Rectal smooth muscle tissue (tissue), 1 donor: ENCODE measurements at regions not wholly inside any gene's neighbourhood (a gene's known extent, or its start where the extent isn't known, plus 50 kb on each side); places are given as distances from the start of the nearest gene placed in this dataset.
"Not testable (repeated sequence)": the region's sequence is repeated elsewhere in the genome, so short reads cannot be mapped to it uniquely, and the experiment has no call there.

Source experiments
- H3K27ac ChIP-seq: one replicate; pipeline ENCODE4 v1.7.0; 2013; ENCODE audit warnings: low read depth, low read length, inconsistent platforms
- H3K27me3 ChIP-seq: one replicate; pipeline ENCODE4 v1.7.0; 2013; ENCODE audit warnings: low read length; ENCODE audit not compliant: control insufficient read depth, insufficient read depth
- H3K36me3 ChIP-seq: one replicate; pipeline ENCODE4 v1.7.0; 2013; ENCODE audit warnings: low read length; ENCODE audit not compliant: control insufficient read depth, insufficient read depth
- H3K4me1 ChIP-seq: one replicate; pipeline ENCODE4 v1.7.0; 2013; ENCODE audit warnings: low read length; ENCODE audit not compliant: control insufficient read depth, insufficient read depth
- H3K4me3 ChIP-seq: one replicate; pipeline ENCODE4 v1.7.0; 2013; ENCODE audit warnings: low read length
- H3K9ac ChIP-seq: one replicate; pipeline ENCODE4 v1.7.0; 2013; ENCODE audit warnings: low read length

- H3K9ac ChIP-seq: no peak overlapping the region
- no peaks in the 10 kb centered on the region for H3K4me1 ChIP-seq
- H3K27me3 ChIP-seq: no peaks in the 10 kb centered on the region
- H3K27ac ChIP-seq: no peak overlapping the region
- H3K4me3 ChIP-seq: no peak overlapping the region
- H3K36me3 ChIP-seq: no peaks in the 10 kb centered on the region
Measured at GRCh38 chr4:15168759-15169158, 166.5 kb downstream of the CPEB2 start.

DNA sequence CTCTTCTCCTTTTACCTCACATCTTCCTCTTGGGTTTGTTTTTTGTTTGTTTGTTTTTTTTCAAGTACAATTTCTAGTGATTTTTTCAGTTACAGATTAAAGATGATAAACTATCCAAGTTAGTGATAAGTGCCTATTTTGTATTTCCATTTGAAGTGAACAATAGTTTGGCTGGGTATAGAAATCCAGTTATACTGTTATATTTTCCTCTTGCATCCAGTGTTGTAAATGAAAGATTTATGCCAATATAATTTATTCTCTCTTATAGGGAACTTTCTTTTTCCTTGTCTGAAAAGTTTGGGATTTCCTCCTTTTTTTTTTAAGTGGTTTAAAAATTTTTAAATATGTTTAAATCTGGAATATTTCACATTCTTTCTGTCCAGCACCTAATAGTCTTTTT lies 169.4 kb downstream of the CPEB2 start:
- Histone ChIP-seq H3K27ac (no peak overlapping the region), H3K4me1 (no peaks in the 10 kb centered on the region)

GRCh38 chr4:15173251-15173650 lies 171.0 kb downstream of the CPEB2 start:
- H3K9ac ChIP-seq: no peak overlapping the region
- no peak overlapping the region for H3K27ac ChIP-seq
- H3K4me3 ChIP-seq: no peak overlapping the region
- no peaks in the 10 kb centered on the region for H3K27me3 ChIP-seq
- H3K4me1 ChIP-seq: no peaks in the 10 kb centered on the region
- H3K36me3 ChIP-seq: no peaks in the 10 kb centered on the region

More for the DNA sequence above, 169.4 kb downstream of the CPEB2 start:
- no peak overlapping the region for H3K4me3 ChIP-seq
- no peaks in the 10 kb centered on the region for H3K36me3 ChIP-seq
- H3K9ac ChIP-seq: no peak overlapping the region
- no peaks in the 10 kb centered on the region for H3K27me3 ChIP-seq

- H3K27me3 ChIP-seq, H3K9ac ChIP-seq, H3K36me3 ChIP-seq, H3K27ac ChIP-seq, H3K4me3 ChIP-seq, H3K4me1 ChIP-seq: not testable (repeated sequence)
Measured at GRCh38 chr4:15174168-15174567, 171.9 kb downstream of the CPEB2 start.

DNA sequence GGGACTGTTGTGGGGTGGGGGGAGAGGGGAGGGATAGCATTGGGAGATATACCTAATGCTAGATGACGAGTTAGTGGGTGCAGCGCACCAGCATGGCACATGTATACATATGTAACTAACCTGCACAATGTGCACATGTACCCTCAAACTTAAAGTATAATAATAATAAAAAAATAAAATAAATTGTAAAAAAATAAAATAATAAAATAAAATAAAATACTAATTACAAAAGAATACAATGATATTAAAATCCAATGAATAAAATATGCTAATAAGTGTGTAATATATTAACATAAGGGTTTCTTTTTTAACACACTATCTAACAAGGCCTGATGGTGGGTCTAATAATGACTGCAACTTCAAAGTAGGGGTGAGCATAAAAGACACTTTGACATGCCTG lies 177.6 kb downstream of the CPEB2 start:
- not testable (repeated sequence) for H3K27ac ChIP-seq, H3K27me3 ChIP-seq, H3K36me3 ChIP-seq, H3K9ac ChIP-seq, H3K4me3 ChIP-seq, H3K4me1 ChIP-seq

DNA sequence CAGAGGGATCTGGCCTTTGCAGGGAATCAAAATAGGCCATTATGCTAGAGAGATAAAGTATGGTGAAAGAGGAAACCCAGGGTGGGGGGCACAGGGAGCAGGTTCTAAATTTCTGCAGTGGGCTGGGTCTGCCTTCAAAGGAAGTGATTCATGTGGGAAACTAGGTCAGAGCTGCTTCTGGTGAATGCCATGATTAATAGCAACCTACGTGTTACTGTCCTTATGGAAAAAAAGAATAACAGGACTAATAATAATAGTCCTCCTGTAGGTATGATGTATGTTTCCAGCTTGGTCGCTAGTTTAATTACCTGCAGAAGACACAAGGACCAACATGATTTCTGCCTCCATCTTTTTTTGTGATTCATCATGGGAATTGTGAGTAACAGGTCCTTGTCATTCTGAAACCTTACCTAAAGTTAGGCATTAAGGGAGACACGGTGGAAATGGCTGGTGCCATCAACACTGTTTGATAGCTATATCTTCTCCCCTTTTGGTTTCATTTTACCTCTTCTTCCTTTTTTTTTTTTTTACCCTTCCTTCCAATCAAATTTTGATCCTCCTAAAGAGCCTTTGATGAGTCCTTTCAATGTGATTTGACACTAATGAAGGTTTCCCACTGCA lies 180.4 kb downstream of the CPEB2 start:
- no peaks in the 10 kb centered on the region for H3K4me1 ChIP-seq
- H3K27ac ChIP-seq: no peak overlapping the region
- no peak overlapping the region for H3K4me3 ChIP-seq
- no peak overlapping the region for H3K9ac ChIP-seq
- no peaks in the 10 kb centered on the region for H3K36me3 ChIP-seq
- H3K27me3 ChIP-seq: no peaks in the 10 kb centered on the region

DNA sequence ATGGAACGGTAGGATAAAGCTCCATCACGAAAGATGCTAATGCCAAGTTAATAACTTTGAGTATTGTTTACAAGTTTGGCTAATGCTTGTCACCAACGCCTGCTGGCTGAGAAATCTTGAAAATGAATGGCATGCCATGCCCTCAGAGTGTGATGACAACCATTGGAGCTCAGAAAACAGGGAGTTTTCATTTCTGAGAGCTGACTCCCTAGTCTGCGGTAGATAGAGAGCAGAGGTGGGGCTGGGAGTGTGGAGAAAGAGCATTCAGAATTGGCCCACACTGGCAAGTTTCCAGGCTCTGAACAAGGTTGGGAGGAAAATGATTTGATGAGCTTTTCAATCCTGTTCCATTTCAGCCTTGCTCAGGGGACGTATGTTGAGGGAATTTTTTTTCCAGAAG lies 183.9 kb downstream of the CPEB2 start:
- Histone ChIP-seq H3K4me3 (no peak overlapping the region), H3K27me3 (no peaks in the 10 kb centered on the region), H3K4me1 (no peaks in the 10 kb centered on the region), H3K9ac (no peak overlapping the region), H3K27ac (no peak overlapping the region), H3K36me3 (no peaks in the 10 kb centered on the region)

DNA sequence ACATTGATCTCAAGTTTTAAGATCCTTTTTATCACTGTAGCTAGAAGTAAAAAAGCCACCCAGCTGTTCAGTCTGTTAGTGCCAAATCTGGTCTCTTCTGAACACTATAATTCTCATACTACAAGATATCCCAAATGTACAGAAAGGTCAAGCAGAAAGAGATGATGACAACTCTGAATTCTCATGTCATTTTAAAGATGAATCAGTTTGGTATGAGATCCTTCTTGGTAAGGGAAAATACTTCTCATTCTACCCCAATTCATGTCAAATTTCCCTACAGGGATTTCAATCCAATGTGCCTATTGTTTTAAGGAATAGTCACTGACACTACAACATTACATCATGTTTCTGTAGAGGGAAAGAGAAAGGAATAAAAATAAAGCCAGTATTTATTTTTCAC lies 184.5 kb downstream of the CPEB2 start:
- H3K27ac ChIP-seq: no peak overlapping the region
- no peaks in the 10 kb centered on the region for H3K4me1 ChIP-seq
- H3K27me3 ChIP-seq: no peaks in the 10 kb centered on the region
- H3K36me3 ChIP-seq: no peaks in the 10 kb centered on the region
- H3K4me3 ChIP-seq: no peak overlapping the region
- H3K9ac ChIP-seq: no peak overlapping the region

DNA sequence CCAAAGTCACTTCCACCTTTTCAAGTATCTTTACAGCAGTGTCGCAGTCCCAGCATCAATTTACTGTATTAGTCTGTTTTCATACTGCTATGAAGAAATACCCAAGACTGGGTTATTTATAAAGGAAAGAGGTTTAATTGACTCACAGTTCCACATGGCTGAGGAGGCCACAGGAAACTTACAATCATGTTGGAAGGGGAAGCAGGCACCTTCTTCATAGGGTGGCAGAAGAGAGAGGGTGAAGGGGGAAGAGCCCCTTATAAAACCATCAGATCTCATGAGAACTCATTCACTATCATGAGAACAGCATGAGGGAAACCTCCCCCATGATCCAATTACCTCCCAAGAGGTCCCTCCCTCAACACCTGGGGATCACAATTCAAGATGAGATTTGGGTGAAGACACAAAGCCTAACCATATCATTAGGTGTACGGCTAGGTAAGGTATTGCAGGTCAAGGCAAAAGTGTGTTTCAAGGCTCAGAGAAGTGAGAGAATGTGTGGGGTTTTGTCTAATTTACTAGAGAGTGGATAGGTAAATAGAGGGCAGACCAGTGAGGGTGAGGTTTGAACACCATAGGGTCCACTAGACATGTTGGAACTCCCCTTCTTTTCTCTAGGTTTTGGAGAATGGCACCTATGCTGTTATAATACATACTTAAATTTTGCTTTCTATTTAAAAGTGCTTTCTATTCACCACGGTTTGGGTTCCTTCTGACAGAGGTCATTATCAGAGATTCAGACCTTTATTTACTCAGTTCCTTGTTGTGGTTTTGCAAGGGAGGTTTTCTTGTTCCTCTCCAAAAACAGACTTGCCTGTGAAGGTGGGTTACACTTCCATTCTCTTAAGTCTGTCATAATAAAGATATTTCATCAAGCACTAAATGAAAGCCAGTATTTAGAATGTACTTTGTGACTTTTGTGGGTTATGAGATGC lies 186.6 kb downstream of the CPEB2 start:
- Histone ChIP-seq H3K4me1 (no peaks in the 10 kb centered on the region), H3K9ac (no peak overlapping the region), H3K36me3 (no peaks in the 10 kb centered on the region), H3K27me3 (no peaks in the 10 kb centered on the region), H3K27ac (no peak overlapping the region), H3K4me3 (no peak overlapping the region)

GRCh38 chr4:15194520-15194919 lies 192.2 kb downstream of the CPEB2 start:
- H3K9ac ChIP-seq: no peak overlapping the region
- no peaks in the 10 kb centered on the region for H3K36me3 ChIP-seq
- no peak overlapping the region for H3K27ac ChIP-seq
- H3K4me1 ChIP-seq: peaks cover 5% of the 10 kb centered on the region
- H3K27me3 ChIP-seq: no peaks in the 10 kb centered on the region
- no peak overlapping the region for H3K4me3 ChIP-seq

GRCh38 chr4:15197005-15197404 lies 194.7 kb downstream of the CPEB2 start:
- Histone ChIP-seq H3K36me3 (no peaks in the 10 kb centered on the region), H3K27ac (no peak overlapping the region), H3K27me3 (no peaks in the 10 kb centered on the region), H3K4me3 (no peak overlapping the region), H3K9ac (no peak overlapping the region), H3K4me1 (peaks cover 5% of the 10 kb centered on the region)

GRCh38 chr4:15198070-15198727 lies 195.9 kb downstream of the CPEB2 start:
- Histone ChIP-seq H3K27ac (peak overlapping the region; percentile 38), H3K4me1 (peaks cover 5% of the 10 kb centered on the region), H3K4me3 (no peak overlapping the region), H3K9ac (no peak overlapping the region), H3K27me3 (no peaks in the 10 kb centered on the region), H3K36me3 (no peaks in the 10 kb centered on the region)
